Type B pancreatic cell (in vitro differentiated cells): ENCODE measurements at regions not wholly inside any gene's neighbourhood (a gene's known extent, or its start where the extent isn't known, plus 50 kb on each side); places are given as distances from the start of the nearest gene placed in this dataset.
"Not testable (repeated sequence)": the region's sequence is repeated elsewhere in the genome, so short reads cannot be mapped to it uniquely, and the experiment has no call there.

Experiments used
- DNase-seq: peaks from one replicate; pipeline ENCODE4 v3.0.0; 2021; ENCODE audit warnings: mixed read lengths; ENCODE audit not compliant: unreplicated experiment; ENCODE audit errors: extremely low spot score
- H3K27ac Mint-ChIP-seq: 2 replicates; pipeline ENCODE4 v1.8.0; 2021; ENCODE audit warnings: mild to moderate bottlenecking, mixed read lengths
- H3K27me3 Mint-ChIP-seq: 2 replicates; pipeline ENCODE4 v1.8.0; 2021; ENCODE audit warnings: mixed read lengths
- H3K36me3 Mint-ChIP-seq: 2 replicates; pipeline ENCODE4 v1.8.0; 2021; ENCODE audit warnings: mixed read lengths
- H3K4me1 Mint-ChIP-seq: one replicate; pipeline ENCODE4 v1.8.0; 2021; ENCODE audit warnings: mixed read lengths; ENCODE audit not compliant: unreplicated experiment
- H3K4me3 Mint-ChIP-seq: 2 replicates; pipeline ENCODE4 v1.8.0; 2021; ENCODE audit warnings: mild to moderate bottlenecking, mixed read lengths
- H3K9me3 Mint-ChIP-seq: 2 replicates; pipeline ENCODE4 v1.8.0; 2021; ENCODE audit warnings: mixed read lengths
- TF ChIP-seq, protein P1 (sequence below): fragments of 200-600 bp; sonication (generic); conservative IDR thresholded peaks from 2 replicates; pipeline ENCODE4 v1.5.0; 2021; ENCODE audit warnings: antibody characterized with exemption, mild to moderate bottlenecking

DNA sequence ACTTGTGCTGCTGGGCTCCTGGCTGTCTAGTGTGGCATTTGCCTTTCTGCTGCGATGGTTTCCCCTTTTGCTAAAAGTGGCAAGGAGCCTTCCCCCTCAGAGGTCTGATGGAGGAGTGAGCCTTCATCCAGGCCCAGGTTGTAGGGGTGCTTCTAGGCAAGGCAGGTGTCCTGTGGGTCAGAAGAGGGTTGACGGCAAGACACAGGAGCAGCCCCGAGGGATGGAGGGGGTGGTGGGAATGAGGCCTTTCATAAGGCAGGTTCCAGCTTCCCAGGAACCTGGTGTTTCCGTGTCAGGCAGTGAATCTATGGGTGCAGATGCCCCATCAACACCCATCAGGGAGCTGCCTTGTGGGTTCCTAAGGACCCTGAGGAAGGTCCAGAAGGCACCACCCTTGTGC lies 63.0 kb upstream of the TAMM41 start:
- Mint-ChIP-seq H3K9me3 (no peaks in the 10 kb centered on the region), H3K4me1 (no peaks in the 10 kb centered on the region), H3K4me3 (no peak overlapping the region), H3K27me3 (peaks cover 8% of the 10 kb centered on the region), H3K27ac (no peak overlapping the region), H3K36me3 (no peaks in the 10 kb centered on the region)
- no peak for DNase-seq
- TF ChIP-seq, protein P1, sequence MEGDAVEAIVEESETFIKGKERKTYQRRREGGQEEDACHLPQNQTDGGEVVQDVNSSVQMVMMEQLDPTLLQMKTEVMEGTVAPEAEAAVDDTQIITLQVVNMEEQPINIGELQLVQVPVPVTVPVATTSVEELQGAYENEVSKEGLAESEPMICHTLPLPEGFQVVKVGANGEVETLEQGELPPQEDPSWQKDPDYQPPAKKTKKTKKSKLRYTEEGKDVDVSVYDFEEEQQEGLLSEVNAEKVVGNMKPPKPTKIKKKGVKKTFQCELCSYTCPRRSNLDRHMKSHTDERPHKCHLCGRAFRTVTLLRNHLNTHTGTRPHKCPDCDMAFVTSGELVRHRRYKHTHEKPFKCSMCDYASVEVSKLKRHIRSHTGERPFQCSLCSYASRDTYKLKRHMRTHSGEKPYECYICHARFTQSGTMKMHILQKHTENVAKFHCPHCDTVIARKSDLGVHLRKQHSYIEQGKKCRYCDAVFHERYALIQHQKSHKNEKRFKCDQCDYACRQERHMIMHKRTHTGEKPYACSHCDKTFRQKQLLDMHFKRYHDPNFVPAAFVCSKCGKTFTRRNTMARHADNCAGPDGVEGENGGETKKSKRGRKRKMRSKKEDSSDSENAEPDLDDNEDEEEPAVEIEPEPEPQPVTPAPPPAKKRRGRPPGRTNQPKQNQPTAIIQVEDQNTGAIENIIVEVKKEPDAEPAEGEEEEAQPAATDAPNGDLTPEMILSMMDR, result no peak

DNA sequence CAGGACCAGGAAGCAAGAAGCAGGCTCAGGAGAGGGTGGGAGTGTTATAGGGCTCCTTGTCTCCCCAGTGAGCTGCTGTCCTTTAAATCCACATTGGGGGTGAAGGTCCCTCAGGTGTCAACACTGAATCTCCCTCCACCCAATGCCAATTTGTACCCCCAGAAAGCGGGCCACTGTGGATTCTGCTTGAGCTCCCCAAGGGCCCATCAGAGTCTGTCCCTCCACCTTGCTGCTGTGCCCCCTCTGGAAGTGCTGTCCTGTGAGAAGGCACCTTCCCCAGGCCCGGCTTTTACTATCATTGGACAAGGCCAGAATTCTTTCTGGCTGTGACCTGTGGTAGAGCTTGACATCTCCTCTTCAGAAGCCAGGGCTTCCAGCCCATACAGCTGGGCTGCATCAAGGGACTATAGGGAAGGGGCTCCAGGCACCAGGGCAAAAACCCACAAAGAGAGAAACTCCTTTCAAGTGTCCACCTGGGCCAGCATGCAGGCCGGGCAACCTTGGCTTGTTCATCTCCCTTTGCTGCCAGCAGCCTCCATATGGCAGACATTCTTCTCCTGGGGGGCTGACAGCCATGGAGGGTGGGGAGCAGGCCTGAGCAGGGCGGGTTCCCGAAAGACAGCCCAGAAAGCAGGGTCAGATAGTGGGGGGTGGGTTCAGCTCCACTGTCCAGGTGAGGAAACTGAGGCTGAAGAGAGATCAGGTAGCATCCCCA lies 63.7 kb upstream of the TAMM41 start:
- DNase-seq, H3K27ac Mint-ChIP-seq, H3K27me3 Mint-ChIP-seq, H3K4me3 Mint-ChIP-seq, H3K9me3 Mint-ChIP-seq, H3K36me3 Mint-ChIP-seq, H3K4me1 Mint-ChIP-seq: not testable (repeated sequence)

DNA sequence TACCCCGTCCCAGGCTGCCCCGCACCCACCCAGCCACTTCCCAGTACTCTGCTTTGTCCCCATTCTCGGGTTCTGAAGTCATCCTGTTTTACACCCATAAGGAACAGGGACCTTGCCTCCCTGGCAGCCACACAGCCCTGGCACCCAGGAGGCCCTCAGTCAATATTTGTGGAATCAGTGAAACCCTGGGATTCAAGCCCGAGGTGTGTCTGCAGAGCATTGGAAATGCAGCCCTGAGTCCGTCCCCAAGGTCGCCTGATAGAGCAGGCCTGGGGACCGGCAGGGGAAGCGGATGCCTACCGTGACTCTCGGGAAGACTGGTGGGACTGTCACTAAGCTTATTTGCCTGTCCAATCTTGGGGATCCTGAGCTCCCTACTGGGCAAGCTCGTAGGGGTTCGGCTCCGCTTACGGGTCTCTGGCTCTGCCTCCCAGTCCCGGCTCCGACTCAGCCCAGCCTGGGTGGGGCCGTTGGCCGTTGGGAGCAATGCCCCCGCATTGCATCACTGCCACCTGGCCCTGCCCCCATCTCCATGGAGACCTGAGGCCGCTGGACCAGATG lies 64.4 kb upstream of the TAMM41 start:
- no peaks in the 10 kb centered on the region for H3K36me3 Mint-ChIP-seq
- H3K4me1 Mint-ChIP-seq, result no peaks in the 10 kb centered on the region
- H3K9me3 Mint-ChIP-seq, result no peaks in the 10 kb centered on the region
- DNase-seq, result no peak
- no peak overlapping the region for H3K4me3 Mint-ChIP-seq
- no peak overlapping the region for H3K27ac Mint-ChIP-seq
- TF ChIP-seq, protein P1, result no peak
- peaks cover 8% of the 10 kb centered on the region for H3K27me3 Mint-ChIP-seq

DNA sequence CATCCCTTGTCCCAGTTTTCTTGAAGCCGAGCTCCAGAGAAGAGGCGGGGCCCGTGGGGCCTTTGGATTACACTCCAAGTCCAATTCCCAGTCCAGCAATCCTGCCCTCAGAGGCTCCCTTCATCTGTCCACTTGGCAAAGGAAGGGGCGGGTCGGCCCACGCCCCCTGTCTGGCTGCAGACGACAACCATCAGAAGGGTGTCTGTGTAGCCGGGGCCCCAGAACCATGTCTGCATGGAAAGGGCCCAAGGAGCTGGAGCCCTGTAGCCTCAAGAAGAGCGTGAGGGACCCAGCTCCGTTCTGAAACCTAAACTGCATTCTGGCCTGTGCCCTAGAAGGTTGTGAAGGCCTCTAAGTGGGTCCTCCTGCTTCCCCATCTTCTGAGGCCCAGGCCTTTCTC lies 65.2 kb upstream of the TAMM41 start:
- H3K36me3 Mint-ChIP-seq, H3K4me1 Mint-ChIP-seq, H3K27ac Mint-ChIP-seq, H3K4me3 Mint-ChIP-seq, H3K9me3 Mint-ChIP-seq: not testable (repeated sequence)
- peak; percentile 31 for DNase-seq
- H3K27me3 Mint-ChIP-seq, result peaks cover 12% of the 10 kb centered on the region

DNA sequence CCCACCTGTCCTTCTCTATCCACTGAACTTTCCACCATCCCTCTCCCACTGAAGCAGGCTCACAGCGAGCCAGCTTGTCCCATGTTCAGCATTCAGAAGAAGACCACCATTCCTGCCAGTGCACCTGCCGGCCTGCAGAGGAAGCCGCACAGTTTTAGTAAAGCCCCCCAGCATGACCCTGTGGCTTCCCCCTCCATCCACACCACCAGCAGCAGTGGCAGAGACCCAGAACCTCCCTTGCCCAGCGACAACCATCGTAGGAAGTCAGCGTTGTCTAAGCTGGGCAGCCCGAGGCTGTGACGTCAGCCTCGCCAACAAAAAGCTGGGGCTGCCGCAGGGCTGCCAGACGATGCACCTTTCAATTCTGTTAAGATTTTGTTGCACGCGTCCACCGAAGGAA lies 66.6 kb upstream of the TAMM41 start:
- Mint-ChIP-seq H3K27ac (no peak overlapping the region), H3K4me3 (no peak overlapping the region), H3K9me3 (no peaks in the 10 kb centered on the region), H3K4me1 (peaks cover 5% of the 10 kb centered on the region), H3K36me3 (no peaks in the 10 kb centered on the region), H3K27me3 (peaks cover 10% of the 10 kb centered on the region)
- DNase-seq, result no peak
- TF ChIP-seq, protein P1, result no peak

DNA sequence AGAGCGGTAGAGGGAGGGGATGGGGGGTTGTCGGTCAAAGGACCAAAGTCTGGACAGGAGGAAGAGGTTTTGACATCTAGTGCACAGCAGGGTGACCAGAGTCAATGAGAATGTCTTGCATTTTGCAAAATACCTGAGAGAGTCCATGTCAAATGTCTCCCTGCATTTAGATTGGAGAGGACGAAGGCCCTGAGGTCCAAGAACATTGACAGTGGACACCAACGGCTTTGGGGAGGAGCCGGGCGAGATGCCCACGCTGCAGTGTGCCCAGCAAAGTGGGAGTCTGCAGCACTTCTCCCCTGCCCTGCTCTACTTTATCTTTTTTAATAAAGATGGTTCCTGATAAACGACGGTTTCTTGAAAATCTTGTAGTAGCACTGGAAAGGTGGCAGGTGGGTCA lies 67.4 kb upstream of the TAMM41 start:
- no peaks in the 10 kb centered on the region for H3K36me3 Mint-ChIP-seq
- H3K27me3 Mint-ChIP-seq, result peaks cover 7% of the 10 kb centered on the region

More for the DNA sequence above, 67.4 kb upstream of the TAMM41 start:
- TF ChIP-seq, protein P1, result no peak
- Mint-ChIP-seq H3K4me3 (no peak overlapping the region), H3K4me1 (peaks cover 5% of the 10 kb centered on the region), H3K27ac (no peak overlapping the region), H3K9me3 (no peaks in the 10 kb centered on the region)
- DNase-seq, result peak; percentile 40
